HL-60 (cell line): ENCODE measurements at regions not wholly inside any gene's neighbourhood (a gene's known extent, or its start where the extent isn't known, plus 50 kb on each side); places are given as distances from the start of the nearest gene placed in this dataset.

Experiments
- DNase-seq, 2 experiments: peaks; one replicate each; pipeline ENCODE4 v3.0.0-alpha.2; 2010 to 2020; ENCODE audit warnings: low read depth in 1 of 2, low spot score in 1 of 2
- H3K27ac ChIP-seq: fragments of 250-450 bp; sonication (Bioruptor Pico); replicated peaks from 2 replicates; pipeline ENCODE4 v1.5.1; 2020; ENCODE audit warnings: mild to moderate bottlenecking, moderate library complexity
- H3K27me3 ChIP-seq: fragments of 250-450 bp; sonication (Bioruptor Pico); 2 replicates; pipeline ENCODE4 v1.5.1; 2021; ENCODE audit warnings: mild to moderate bottlenecking, moderate library complexity; ENCODE audit not compliant: insufficient read depth, poor library complexity, severe bottlenecking
- H3K4me3 ChIP-seq: replicated peaks from 2 replicates; pipeline ENCODE4 v1.5.1; 2011; ENCODE audit warnings: mild to moderate bottlenecking, control low read depth, low read length; ENCODE audit not compliant: insufficient read depth
- GABPA ChIP-seq: IDR thresholded peaks from 2 replicates; pipeline ENCODE4 v1.6.1; 2012; ENCODE audit warnings: low read depth
- POLR2AphosphoS5 ChIP-seq: IDR thresholded peaks from 2 replicates; pipeline ENCODE4 v1.6.1; 2012; ENCODE audit warnings: low read depth
- REST ChIP-seq: IDR thresholded peaks from 2 replicates; pipeline ENCODE4 v1.6.1; 2012; ENCODE audit warnings: low read depth; ENCODE audit not compliant: insufficient replicate concordance
- SPI1 ChIP-seq: IDR thresholded peaks from 2 replicates; pipeline ENCODE4 v1.6.1; 2012; ENCODE audit warnings: low read depth, mild to moderate bottlenecking, borderline replicate concordance
- TF ChIP-seq, protein P1 (sequence below): IDR thresholded peaks from one replicate; pipeline ENCODE4 v1.5.1; 2011; ENCODE audit warnings: low read length, control low read depth, inconsistent platforms; ENCODE audit not compliant: insufficient read depth

GRCh38 chr5:26323794-26324193 lies 714.6 kb downstream of the CDH9 start:
- no peaks in the 10 kb centered on the region for H3K27me3 ChIP-seq
- TF ChIP-seq SPI1, result no peak
- no peak for TF ChIP-seq GABPA
- TF ChIP-seq, protein P1, sequence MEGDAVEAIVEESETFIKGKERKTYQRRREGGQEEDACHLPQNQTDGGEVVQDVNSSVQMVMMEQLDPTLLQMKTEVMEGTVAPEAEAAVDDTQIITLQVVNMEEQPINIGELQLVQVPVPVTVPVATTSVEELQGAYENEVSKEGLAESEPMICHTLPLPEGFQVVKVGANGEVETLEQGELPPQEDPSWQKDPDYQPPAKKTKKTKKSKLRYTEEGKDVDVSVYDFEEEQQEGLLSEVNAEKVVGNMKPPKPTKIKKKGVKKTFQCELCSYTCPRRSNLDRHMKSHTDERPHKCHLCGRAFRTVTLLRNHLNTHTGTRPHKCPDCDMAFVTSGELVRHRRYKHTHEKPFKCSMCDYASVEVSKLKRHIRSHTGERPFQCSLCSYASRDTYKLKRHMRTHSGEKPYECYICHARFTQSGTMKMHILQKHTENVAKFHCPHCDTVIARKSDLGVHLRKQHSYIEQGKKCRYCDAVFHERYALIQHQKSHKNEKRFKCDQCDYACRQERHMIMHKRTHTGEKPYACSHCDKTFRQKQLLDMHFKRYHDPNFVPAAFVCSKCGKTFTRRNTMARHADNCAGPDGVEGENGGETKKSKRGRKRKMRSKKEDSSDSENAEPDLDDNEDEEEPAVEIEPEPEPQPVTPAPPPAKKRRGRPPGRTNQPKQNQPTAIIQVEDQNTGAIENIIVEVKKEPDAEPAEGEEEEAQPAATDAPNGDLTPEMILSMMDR, result no peak
- TF ChIP-seq POLR2AphosphoS5, result no peak
- TF ChIP-seq REST, result no peak
- no peak overlapping the region for H3K27ac ChIP-seq
- no peak for DNase-seq
- H3K4me3 ChIP-seq, result no peak overlapping the region

- Histone ChIP-seq H3K27ac (no peak overlapping the region), H3K27me3 (no peaks in the 10 kb centered on the region), H3K4me3 (no peak overlapping the region)
- TF ChIP-seq, protein P1, result no peak
- TF ChIP-seq GABPA (no peak), REST (no peak), SPI1 (no peak), POLR2AphosphoS5 (no peak)
- DNase-seq, result no peak
These were observed 717.1 kb downstream of the CDH9 start for GRCh38 chr5:26321278-26321677.

DNA sequence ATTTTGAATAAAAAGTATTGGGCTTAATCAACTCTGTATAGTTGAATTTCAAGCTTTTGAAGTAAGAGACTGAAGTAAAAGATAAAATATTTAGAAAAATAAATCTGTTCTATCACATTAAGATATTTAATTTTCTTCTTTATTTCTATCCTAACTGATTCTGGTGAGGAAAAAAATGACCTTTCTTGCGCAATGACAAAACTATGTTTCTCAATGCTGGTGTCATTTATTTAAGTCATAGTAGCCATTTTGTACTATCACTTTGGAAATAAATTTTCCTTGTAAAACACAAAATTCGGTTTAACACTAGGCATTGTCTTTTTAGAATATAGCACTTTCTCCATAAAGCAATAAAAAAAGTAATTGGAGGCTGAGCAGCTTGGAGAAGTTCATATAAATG lies 728.0 kb downstream of the CDH9 start:
- Histone ChIP-seq H3K4me3 (no peak overlapping the region), H3K27me3 (no peaks in the 10 kb centered on the region), H3K27ac (no peak overlapping the region)
- peak in 1 of 2 experiments; percentile 7 for DNase-seq
- TF ChIP-seq GABPA (no peak), SPI1 (no peak)

DNA sequence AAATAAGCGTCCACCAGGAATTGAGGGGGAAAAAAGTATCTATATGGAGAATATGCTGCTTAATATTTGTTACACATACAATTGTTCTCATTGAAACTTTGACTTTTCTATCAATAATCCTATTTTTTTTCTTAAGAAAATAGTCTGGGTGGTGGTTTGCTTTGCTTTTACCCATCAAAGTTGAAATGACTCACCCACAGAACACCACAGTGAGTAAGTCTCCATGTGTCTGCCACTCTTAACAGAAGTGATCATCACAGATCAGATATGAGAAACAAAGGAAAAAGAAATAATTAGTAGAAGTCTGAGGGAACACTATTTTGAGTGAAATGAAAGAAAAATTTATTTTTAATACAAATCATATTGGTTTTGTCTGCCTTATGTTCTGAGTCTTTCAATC lies 742.8 kb downstream of the CDH9 start:
- TF ChIP-seq, protein P1, result no peak
- TF ChIP-seq REST (no peak), SPI1 (no peak), POLR2AphosphoS5 (no peak), GABPA (no peak)
- Histone ChIP-seq H3K27ac (no peak overlapping the region), H3K27me3 (no peaks in the 10 kb centered on the region), H3K4me3 (no peak overlapping the region)
- DNase-seq, result no peak
